GM23338 (cell line): ENCODE measurements at regions not wholly inside any gene's neighbourhood (a gene's known extent, or its start where the extent isn't known, plus 50 kb on each side); places are given as distances from the start of the nearest gene placed in this dataset.

ENCODE experiments used
- ATAC-seq: fragments of 200-7000 bp; cut with Tn5 transposase; 3 replicates; pipeline ENCODE4 v1.9.1; 2020
- DNase-seq: peaks from one replicate; pipeline ENCODE4 v3.0.0-alpha.2; 2015; ENCODE audit warnings: low spot score
- H2AFZ ChIP-seq: fragments of 200-600 bp; sonication (generic); 2 replicates; pipeline ENCODE4 v1.8.0; 2016; ENCODE audit warnings: antibody characterized with exemption, mild to moderate bottlenecking, moderate library complexity
- H3F3A ChIP-seq: fragments of 200-600 bp; sonication (generic); replicated peaks from 2 replicates; pipeline ENCODE4 v1.8.0; 2017; ENCODE audit warnings: antibody characterized with exemption, mixed run types, low read depth
- H3K27ac ChIP-seq: fragments of 200-600 bp; sonication (generic); 2 replicates; pipeline ENCODE4 v1.6.1; 2016; ENCODE audit warnings: low read depth
- H3K27me3 ChIP-seq: fragments of 200-600 bp; sonication (generic); 2 replicates; pipeline ENCODE4 v1.8.0; 2016; ENCODE audit warnings: mild to moderate bottlenecking, mixed run types, moderate library complexity; ENCODE audit not compliant: insufficient read depth
- H3K36me3 ChIP-seq: fragments of 200-600 bp; sonication (generic); 2 replicates; pipeline ENCODE4 v1.8.0; 2016; ENCODE audit warnings: mild to moderate bottlenecking; ENCODE audit not compliant: insufficient read depth
- H3K4me1 ChIP-seq: fragments of 200-600 bp; sonication (generic); 2 replicates; pipeline ENCODE4 v1.8.0; 2016; ENCODE audit warnings: mild to moderate bottlenecking, moderate library complexity; ENCODE audit not compliant: insufficient read depth
- H3K4me2 ChIP-seq: fragments of 200-600 bp; sonication (generic); 2 replicates; pipeline ENCODE4 v1.7.1; 2017; ENCODE audit warnings: mixed run types
- H3K4me3 ChIP-seq: fragments of 200-600 bp; sonication (generic); 2 replicates; pipeline ENCODE4 v1.6.1; 2016; ENCODE audit warnings: mixed run types
- H3K79me2 ChIP-seq: fragments of 200-600 bp; sonication (generic); replicated peaks from 2 replicates; pipeline ENCODE4 v1.8.0; 2017; ENCODE audit warnings: mild to moderate bottlenecking; ENCODE audit not compliant: insufficient read depth
- H3K9me2 ChIP-seq: fragments of 200-600 bp; sonication (generic); 2 replicates; pipeline ENCODE4 v1.8.0; 2017; ENCODE audit not compliant: insufficient read depth
- H4K20me1 ChIP-seq: fragments of 200-600 bp; sonication (generic); replicated peaks from 2 replicates; pipeline ENCODE4 v1.8.0; 2017; ENCODE audit warnings: mild to moderate bottlenecking; ENCODE audit not compliant: insufficient read depth
- H3K27ac Mint-ChIP-seq: 2 replicates; pipeline ENCODE4 v1.8.0; 2020; ENCODE audit warnings: inconsistent platforms, mild to moderate bottlenecking, moderate library complexity, mixed read lengths
- H3K27me3 Mint-ChIP-seq: 3 replicates; pipeline ENCODE4 v1.8.0; 2022; ENCODE audit warnings: low read depth, mild to moderate bottlenecking, moderate library complexity, mixed read lengths, inconsistent platforms; ENCODE audit not compliant: insufficient read depth, poor library complexity
- H3K36me3 Mint-ChIP-seq: 3 replicates; pipeline ENCODE4 v1.8.0; 2021; ENCODE audit warnings: low read depth, mild to moderate bottlenecking, inconsistent platforms, moderate library complexity, mixed read lengths
- H3K4me1 Mint-ChIP-seq: 3 replicates; pipeline ENCODE4 v1.8.0; 2020; ENCODE audit warnings: mild to moderate bottlenecking, inconsistent platforms, mixed read lengths
- H3K4me3 Mint-ChIP-seq: 3 replicates; pipeline ENCODE4 v1.8.0; 2021; ENCODE audit warnings: moderate library complexity, mild to moderate bottlenecking, inconsistent platforms, mixed read lengths
- H3K9me3 Mint-ChIP-seq: 3 replicates; pipeline ENCODE4 v1.8.0; 2020; ENCODE audit warnings: moderate library complexity, mild to moderate bottlenecking, inconsistent platforms, mixed read lengths
- CREB1 ChIP-seq: fragments of 250-450 bp; sonication (Bioruptor Pico); IDR thresholded peaks from 2 replicates; pipeline ENCODE4 v1.5.0; 2020; ENCODE audit warnings: low read depth, mild to moderate bottlenecking, moderate library complexity
- EZH2 ChIP-seq: fragments of 200-600 bp; sonication (generic); IDR thresholded peaks from one replicate; pipeline ENCODE4 v1.8.0; 2017; ENCODE audit warnings: antibody characterized with exemption, mild to moderate bottlenecking, low read depth; ENCODE audit not compliant: unreplicated experiment
- EZH2phosphoT487 ChIP-seq: fragments of 200-600 bp; sonication (generic); IDR thresholded peaks from one replicate; pipeline ENCODE4 v1.8.1; 2018; ENCODE audit warnings: antibody characterized with exemption; ENCODE audit not compliant: unreplicated experiment
- JUNB ChIP-seq: IDR thresholded peaks from one replicate; pipeline ENCODE4 v1.6.1; 2016; ENCODE audit warnings: antibody characterized with exemption; ENCODE audit not compliant: unreplicated experiment
- POLR2AphosphoS5 ChIP-seq: IDR thresholded peaks from 2 replicates; pipeline ENCODE4 v1.6.1; 2016; ENCODE audit warnings: antibody characterized with exemption, low read depth
- STAT1 ChIP-seq: IDR thresholded peaks from one replicate; pipeline ENCODE4 v1.6.1; 2016; ENCODE audit warnings: antibody characterized with exemption; ENCODE audit not compliant: unreplicated experiment
- ZNF114 ChIP-seq: fragments of 250-450 bp; sonication (Bioruptor Pico); IDR thresholded peaks from 2 replicates; pipeline ENCODE4 v1.5.0; 2020; ENCODE audit warnings: mild to moderate bottlenecking, moderate library complexity
- TF ChIP-seq, protein P1 (sequence below): IDR thresholded peaks from one replicate; pipeline ENCODE4 v1.6.1; 2018; ENCODE audit warnings: antibody characterized with exemption; ENCODE audit not compliant: unreplicated experiment
- TF ChIP-seq, protein P2 (sequence below): IDR thresholded peaks from 2 replicates; pipeline ENCODE4 v1.6.1; 2016; ENCODE audit warnings: antibody characterized with exemption

DNA sequence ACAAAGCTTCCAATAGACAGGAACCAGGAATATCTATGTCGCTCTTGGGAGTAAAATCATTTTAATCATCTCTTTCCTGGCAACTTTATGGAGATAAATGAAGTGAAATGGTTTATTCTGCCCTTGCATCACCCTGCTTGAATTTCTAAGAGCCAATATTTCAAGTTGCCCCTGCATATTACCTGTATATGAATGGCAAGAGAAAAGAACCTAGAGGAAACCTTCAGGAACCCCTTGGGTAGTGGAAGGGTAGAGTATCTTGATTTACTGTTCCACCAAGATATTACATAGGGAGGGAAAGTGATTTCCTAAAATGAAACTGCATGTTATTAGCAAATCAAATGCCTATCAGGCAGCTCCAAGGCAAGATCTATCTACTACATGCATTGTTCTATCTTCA, 308.4 kb upstream of the NAV3 start:
- Histone ChIP-seq H3K79me2 (no peaks in the 10 kb centered on the region), H3K36me3 (no peaks in the 10 kb centered on the region), H3K4me2 (no peak overlapping the region), H3K27ac (no peak overlapping the region), H3K27me3 (no peaks in the 10 kb centered on the region), H3K4me3 (no peak overlapping the region), H3K4me1 (no peaks in the 10 kb centered on the region), H3K9me2 (0 out of 2 replicates have a peak, but pooled peaks cover 3% of the 10 kb centered on the region), H4K20me1 (no peaks in the 10 kb centered on the region), H3F3A (no peaks in the 10 kb centered on the region), H2AFZ (no peak overlapping the region)
- Mint-ChIP-seq H3K36me3 (no peaks in the 10 kb centered on the region; the same call in 2 of the 3 replicates), H3K27ac (no peak overlapping the region), H3K4me3 (no peak overlapping the region), H3K9me3 (no peaks in the 10 kb centered on the region; the same call in 2 of the 3 replicates), H3K27me3 (no peaks in the 10 kb centered on the region), H3K4me1 (no peaks in the 10 kb centered on the region)
- DNase-seq (no peak), ATAC-seq (no peak)
- TF ChIP-seq, protein P1, sequence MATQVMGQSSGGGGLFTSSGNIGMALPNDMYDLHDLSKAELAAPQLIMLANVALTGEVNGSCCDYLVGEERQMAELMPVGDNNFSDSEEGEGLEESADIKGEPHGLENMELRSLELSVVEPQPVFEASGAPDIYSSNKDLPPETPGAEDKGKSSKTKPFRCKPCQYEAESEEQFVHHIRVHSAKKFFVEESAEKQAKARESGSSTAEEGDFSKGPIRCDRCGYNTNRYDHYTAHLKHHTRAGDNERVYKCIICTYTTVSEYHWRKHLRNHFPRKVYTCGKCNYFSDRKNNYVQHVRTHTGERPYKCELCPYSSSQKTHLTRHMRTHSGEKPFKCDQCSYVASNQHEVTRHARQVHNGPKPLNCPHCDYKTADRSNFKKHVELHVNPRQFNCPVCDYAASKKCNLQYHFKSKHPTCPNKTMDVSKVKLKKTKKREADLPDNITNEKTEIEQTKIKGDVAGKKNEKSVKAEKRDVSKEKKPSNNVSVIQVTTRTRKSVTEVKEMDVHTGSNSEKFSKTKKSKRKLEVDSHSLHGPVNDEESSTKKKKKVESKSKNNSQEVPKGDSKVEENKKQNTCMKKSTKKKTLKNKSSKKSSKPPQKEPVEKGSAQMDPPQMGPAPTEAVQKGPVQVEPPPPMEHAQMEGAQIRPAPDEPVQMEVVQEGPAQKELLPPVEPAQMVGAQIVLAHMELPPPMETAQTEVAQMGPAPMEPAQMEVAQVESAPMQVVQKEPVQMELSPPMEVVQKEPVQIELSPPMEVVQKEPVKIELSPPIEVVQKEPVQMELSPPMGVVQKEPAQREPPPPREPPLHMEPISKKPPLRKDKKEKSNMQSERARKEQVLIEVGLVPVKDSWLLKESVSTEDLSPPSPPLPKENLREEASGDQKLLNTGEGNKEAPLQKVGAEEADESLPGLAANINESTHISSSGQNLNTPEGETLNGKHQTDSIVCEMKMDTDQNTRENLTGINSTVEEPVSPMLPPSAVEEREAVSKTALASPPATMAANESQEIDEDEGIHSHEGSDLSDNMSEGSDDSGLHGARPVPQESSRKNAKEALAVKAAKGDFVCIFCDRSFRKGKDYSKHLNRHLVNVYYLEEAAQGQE: no peak
- TF ChIP-seq POLR2AphosphoS5 (no peak), EZH2 (no peak), EZH2phosphoT487 (no peak)

GRCh38 chr12:77521508-77522115, 309.1 kb upstream of the NAV3 start:
- no peaks in the 10 kb centered on the region for H3K79me2 ChIP-seq
- H3K4me1 ChIP-seq: no peaks in the 10 kb centered on the region
- H3K27ac Mint-ChIP-seq: no peak overlapping the region
- H3F3A ChIP-seq: no peaks in the 10 kb centered on the region
- H3K4me2 ChIP-seq: no peak overlapping the region
- no peaks in the 10 kb centered on the region for H3K27me3 Mint-ChIP-seq
- no peak overlapping the region for H3K27ac ChIP-seq
- no peak overlapping the region for H3K4me3 ChIP-seq
- no peaks in the 10 kb centered on the region; the same call in 2 of the 3 replicates for H3K36me3 Mint-ChIP-seq
- no peaks in the 10 kb centered on the region for H4K20me1 ChIP-seq
- no peaks in the 10 kb centered on the region for H3K27me3 ChIP-seq
- H2AFZ ChIP-seq: no peak overlapping the region
- H3K9me2 ChIP-seq: 0 out of 2 replicates have a peak, but pooled peaks cover 3% of the 10 kb centered on the region
- H3K36me3 ChIP-seq: no peaks in the 10 kb centered on the region
- H3K9me3 Mint-ChIP-seq: no peaks in the 10 kb centered on the region; the same call in 2 of the 3 replicates
- H3K4me1 Mint-ChIP-seq: no peaks in the 10 kb centered on the region
- no peak for DNase-seq
- ATAC-seq: no peak
- no peak overlapping the region for H3K4me3 Mint-ChIP-seq
- TF ChIP-seq POLR2AphosphoS5 (no peak), JUNB (no peak), EZH2 (no peak), EZH2phosphoT487 (no peak), CREB1 (CRISPR knock-in tag) (no peak), ZNF114 (CRISPR knock-in tag) (no peak), STAT1 (no peak)
- TF ChIP-seq, protein P2, sequence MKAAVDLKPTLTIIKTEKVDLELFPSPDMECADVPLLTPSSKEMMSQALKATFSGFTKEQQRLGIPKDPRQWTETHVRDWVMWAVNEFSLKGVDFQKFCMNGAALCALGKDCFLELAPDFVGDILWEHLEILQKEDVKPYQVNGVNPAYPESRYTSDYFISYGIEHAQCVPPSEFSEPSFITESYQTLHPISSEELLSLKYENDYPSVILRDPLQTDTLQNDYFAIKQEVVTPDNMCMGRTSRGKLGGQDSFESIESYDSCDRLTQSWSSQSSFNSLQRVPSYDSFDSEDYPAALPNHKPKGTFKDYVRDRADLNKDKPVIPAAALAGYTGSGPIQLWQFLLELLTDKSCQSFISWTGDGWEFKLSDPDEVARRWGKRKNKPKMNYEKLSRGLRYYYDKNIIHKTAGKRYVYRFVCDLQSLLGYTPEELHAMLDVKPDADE: no peak
- TF ChIP-seq, protein P1: no peak
